Fibroblast of upper back skin (primary cell): ENCODE measurements at regions not wholly inside any gene's neighbourhood (a gene's known extent, or its start where the extent isn't known, plus 50 kb on each side); places are given as distances from the start of the nearest gene placed in this dataset.
"Not testable (repeated sequence)": the region's sequence is repeated elsewhere in the genome, so short reads cannot be mapped to it uniquely, and the experiment has no call there.

Experiments used
- DNase-seq: peaks from one replicate; pipeline ENCODE4 v3.0.0-alpha.2; 2013

- DNase-seq: no peak
Observed at GRCh38 chr9:135300346-135301141, 179.0 kb upstream of the PPP1R26 start.

GRCh38 chr9:135301271-135302263, 178.0 kb upstream of the PPP1R26 start:
- no peak for DNase-seq

- DNase-seq: no peak
Observed at GRCh38 chr9:135302329-135303279, 177.0 kb upstream of the PPP1R26 start.

GRCh38 chr9:135303280-135303647, 176.3 kb upstream of the PPP1R26 start:
- DNase-seq: no peak

GRCh38 chr9:135303865-135304499, 175.6 kb upstream of the PPP1R26 start:
- no peak for DNase-seq

GRCh38 chr9:135304886-135305285, 174.7 kb upstream of the PPP1R26 start:
- DNase-seq: no peak

- no peak for DNase-seq
Observed at GRCh38 chr9:135305546-135306180, 173.9 kb upstream of the PPP1R26 start.

- no peak for DNase-seq
Observed at GRCh38 chr9:135306699-135307098, 172.9 kb upstream of the PPP1R26 start.

- no peak for DNase-seq
Observed at GRCh38 chr9:135307300-135307699, 172.3 kb upstream of the PPP1R26 start.

- DNase-seq: not testable (repeated sequence)
Observed at GRCh38 chr9:135307919-135308318, 171.7 kb upstream of the PPP1R26 start.

GRCh38 chr9:135308821-135309762, 170.5 kb upstream of the PPP1R26 start:
- no peak for DNase-seq

GRCh38 chr9:135309763-135310125, 169.8 kb upstream of the PPP1R26 start:
- DNase-seq: no peak

- no peak for DNase-seq
Observed at GRCh38 chr9:135310134-135310533, 169.4 kb upstream of the PPP1R26 start.

- DNase-seq: no peak
Observed at GRCh38 chr9:135315572-135315971, 164.0 kb upstream of the PPP1R26 start.

- no peak for DNase-seq
Observed at GRCh38 chr9:135320331-135320730, 159.3 kb upstream of the PPP1R26 start.

GRCh38 chr9:135320943-135321342, 158.6 kb upstream of the PPP1R26 start:
- DNase-seq: no peak

GRCh38 chr9:135321580-135321979, 158.0 kb upstream of the PPP1R26 start:
- DNase-seq: no peak

- no peak for DNase-seq
Observed at GRCh38 chr9:135324329-135324728, 155.3 kb upstream of the PPP1R26 start.

GRCh38 chr9:135326141-135326540, 153.4 kb upstream of the PPP1R26 start:
- no peak for DNase-seq

GRCh38 chr9:135326633-135327152, 152.9 kb upstream of the PPP1R26 start:
- no peak for DNase-seq
